ENCODE measurements at regions not wholly inside any gene's neighbourhood (a gene's known extent, or its start where the extent isn't known, plus 50 kb on each side); places are given as distances from the start of the nearest gene placed in this dataset.
A peak's percentile ranks its signal among the peaks of the same experiment; 100 is the strongest.

DNA sequence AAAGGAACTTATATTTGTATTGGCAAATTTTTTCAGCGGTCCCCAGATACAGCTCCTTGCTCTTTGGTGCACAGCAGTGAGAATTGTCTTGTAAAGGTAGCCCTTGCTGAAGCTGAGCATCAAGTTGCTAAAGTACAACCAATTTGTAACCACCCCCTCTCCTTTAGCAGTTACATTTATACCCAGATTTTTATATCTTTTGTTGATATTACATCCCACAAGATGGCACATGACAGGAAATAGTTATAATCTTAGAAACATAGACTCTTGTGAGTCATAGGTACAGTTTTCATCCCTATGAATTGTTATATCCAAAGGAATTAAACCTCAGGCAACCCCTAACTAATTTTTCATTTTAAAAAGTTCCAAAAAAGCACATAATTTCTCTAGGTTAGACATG lies 523.0 kb upstream of the SLITRK1 start:
- Mint-ChIP-seq H3K27ac (no peak overlapping the region), H3K27me3 (ENCODE audit: insufficient read depth, low read depth) (no peaks in the 10 kb centered on the region), H3K4me1 (no peaks in the 10 kb centered on the region), H3K9me3 (no peaks in the 10 kb centered on the region), H3K36me3 (no peaks in the 10 kb centered on the region), H3K4me3 (no peak overlapping the region)
- Histone ChIP-seq H3K9ac (no peak overlapping the region), H3K27me3 (no peaks in the 10 kb centered on the region), H3K4me3 (no peak overlapping the region), H3K27ac (no peak overlapping the region), H3K9me3 (ENCODE audit: low read depth) (no peaks in the 10 kb centered on the region), H2AFZ (replicated peaks) (no peak overlapping the region), H3K4me2 (no peak overlapping the region), H3K79me2 (ENCODE audit: low read depth) (no peaks in the 10 kb centered on the region), H3F3A (ENCODE audit: low read depth) (no peaks in the 10 kb centered on the region), H3K36me3 (no peaks in the 10 kb centered on the region), H4K20me1 (ENCODE audit: low read depth) (no peaks in the 10 kb centered on the region), H3K4me1 (no peaks in the 10 kb centered on the region)
- TF ChIP-seq, protein P1, sequence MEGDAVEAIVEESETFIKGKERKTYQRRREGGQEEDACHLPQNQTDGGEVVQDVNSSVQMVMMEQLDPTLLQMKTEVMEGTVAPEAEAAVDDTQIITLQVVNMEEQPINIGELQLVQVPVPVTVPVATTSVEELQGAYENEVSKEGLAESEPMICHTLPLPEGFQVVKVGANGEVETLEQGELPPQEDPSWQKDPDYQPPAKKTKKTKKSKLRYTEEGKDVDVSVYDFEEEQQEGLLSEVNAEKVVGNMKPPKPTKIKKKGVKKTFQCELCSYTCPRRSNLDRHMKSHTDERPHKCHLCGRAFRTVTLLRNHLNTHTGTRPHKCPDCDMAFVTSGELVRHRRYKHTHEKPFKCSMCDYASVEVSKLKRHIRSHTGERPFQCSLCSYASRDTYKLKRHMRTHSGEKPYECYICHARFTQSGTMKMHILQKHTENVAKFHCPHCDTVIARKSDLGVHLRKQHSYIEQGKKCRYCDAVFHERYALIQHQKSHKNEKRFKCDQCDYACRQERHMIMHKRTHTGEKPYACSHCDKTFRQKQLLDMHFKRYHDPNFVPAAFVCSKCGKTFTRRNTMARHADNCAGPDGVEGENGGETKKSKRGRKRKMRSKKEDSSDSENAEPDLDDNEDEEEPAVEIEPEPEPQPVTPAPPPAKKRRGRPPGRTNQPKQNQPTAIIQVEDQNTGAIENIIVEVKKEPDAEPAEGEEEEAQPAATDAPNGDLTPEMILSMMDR (IDR thresholded peaks at IDR 0.05) = no peak
- TF ChIP-seq EZH2phosphoT487 (IDR thresholded peaks at IDR 0.05) (no peak), EZH2 (IDR thresholded peaks at IDR 0.05) (no peak)
- DNase-seq (ENCODE audit: low spot score) = no peak

DNA sequence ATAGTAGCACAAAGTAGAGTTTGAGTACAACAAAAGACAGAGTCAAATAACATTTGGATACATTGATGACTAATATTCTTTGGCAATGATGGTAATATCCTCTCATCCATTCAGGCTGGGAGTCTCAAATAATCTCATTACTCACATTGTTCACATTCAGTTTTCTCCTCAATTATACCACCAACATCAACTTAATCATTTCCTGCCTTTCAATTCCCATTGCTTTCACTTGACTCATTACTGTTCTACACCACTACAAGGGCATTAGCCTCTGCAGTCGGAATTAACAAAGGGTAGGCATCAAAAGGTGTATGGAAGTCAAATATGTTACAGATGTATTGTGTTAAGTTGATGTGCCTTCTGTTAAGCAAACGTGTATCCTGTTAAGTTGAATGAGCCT lies 518.4 kb upstream of the SLITRK1 start:
- H3K36me3 ChIP-seq = no peaks in the 10 kb centered on the region
- TF ChIP-seq EZH2phosphoT487 (IDR thresholded peaks at IDR 0.05) (no peak), EZH2 (IDR thresholded peaks at IDR 0.05) (no peak)
- TF ChIP-seq, protein P1 (IDR thresholded peaks at IDR 0.05) = no peak
- no peak overlapping the region for H3K4me2 ChIP-seq
- no peak for DNase-seq (ENCODE audit: low spot score)
- H3K27me3 ChIP-seq = no peaks in the 10 kb centered on the region
- no peaks in the 10 kb centered on the region for H3F3A ChIP-seq (ENCODE audit: low read depth)
- Mint-ChIP-seq H3K4me3 (no peak overlapping the region), H3K4me1 (no peaks in the 10 kb centered on the region), H3K9me3 (peaks cover 10% of the 10 kb centered on the region), H3K27ac (no peak overlapping the region), H3K27me3 (ENCODE audit: insufficient read depth, low read depth) (peaks cover 2% of the 10 kb centered on the region), H3K36me3 (peaks cover 2% of the 10 kb centered on the region)
- H3K79me2 ChIP-seq (ENCODE audit: low read depth) = no peaks in the 10 kb centered on the region
- no peak overlapping the region for H3K9ac ChIP-seq
- H4K20me1 ChIP-seq (ENCODE audit: low read depth) = no peaks in the 10 kb centered on the region
- no peak overlapping the region for H3K27ac ChIP-seq
- H3K4me1 ChIP-seq = no peaks in the 10 kb centered on the region
- H2AFZ ChIP-seq (replicated peaks) = no peak overlapping the region
- H3K4me3 ChIP-seq = no peak overlapping the region
- H3K9me3 ChIP-seq (ENCODE audit: low read depth) = no peaks in the 10 kb centered on the region

GRCh38 chr13:84399320-84400085 lies 517.2 kb upstream of the SLITRK1 start:
- Histone ChIP-seq H2AFZ (replicated peaks) (no peak overlapping the region), H3K27me3 (no peaks in the 10 kb centered on the region), H3K9me3 (ENCODE audit: low read depth) (no peaks in the 10 kb centered on the region), H3K4me1 (no peaks in the 10 kb centered on the region), H3F3A (ENCODE audit: low read depth) (no peaks in the 10 kb centered on the region), H3K79me2 (ENCODE audit: low read depth) (no peaks in the 10 kb centered on the region), H4K20me1 (ENCODE audit: low read depth) (no peaks in the 10 kb centered on the region), H3K27ac (no peak overlapping the region), H3K4me3 (no peak overlapping the region), H3K9ac (no peak overlapping the region), H3K36me3 (no peaks in the 10 kb centered on the region), H3K4me2 (no peak overlapping the region)
- H3K4me1 Mint-ChIP-seq = no peaks in the 10 kb centered on the region
- peaks cover 16% of the 10 kb centered on the region for H3K9me3 Mint-ChIP-seq
- peak; percentile 10 for DNase-seq (ENCODE audit: low spot score)
- no peak overlapping the region for H3K27ac Mint-ChIP-seq
- no peak overlapping the region for H3K4me3 Mint-ChIP-seq
- no peak for TF ChIP-seq EZH2phosphoT487 (IDR thresholded peaks at IDR 0.05)
- TF ChIP-seq, protein P1 (IDR thresholded peaks at IDR 0.05) = no peak
- no peak for TF ChIP-seq EZH2 (IDR thresholded peaks at IDR 0.05)
- peaks cover 2% of the 10 kb centered on the region for H3K36me3 Mint-ChIP-seq
- H3K27me3 Mint-ChIP-seq (ENCODE audit: insufficient read depth, low read depth) = peaks cover 4% of the 10 kb centered on the region
